B cell (primary cell): ENCODE measurements at regions not wholly inside any gene's neighbourhood (a gene's known extent, or its start where the extent isn't known, plus 50 kb on each side); places are given as distances from the start of the nearest gene placed in this dataset.

Experiments
- ATAC-seq: fragments of 200-7000 bp; cut with Tn5 transposase; one replicate; pipeline ENCODE4 v1.10.0; 2021; ENCODE audit warnings: low read depth, mild to moderate bottlenecking, moderate number of reproducible peaks, moderate library complexity
- CTCF ChIA-PET: fragments of 350-600 bp; sonication (Branson Sonifier 250); formaldehyde crosslinking; loops from one replicate; lab custom pipeline; 2021; ENCODE audit warnings: antibody characterized with exemption, inconsistent platforms; lab: Charles Lee
- POLR2A ChIA-PET: fragments of 350-600 bp; sonication (Branson Sonifier 250); formaldehyde crosslinking; loops from one replicate; lab custom pipeline; 2021; ENCODE audit warnings: antibody characterized with exemption; lab: Charles Lee
- DNase-seq: peaks from one replicate; pipeline ENCODE4 v3.0.0; 2013
- H2AFZ ChIP-seq: 2 replicates; pipeline ENCODE4 v1.6.1; 2012; ENCODE audit warnings: mild to moderate bottlenecking, low read depth, low read length; ENCODE audit not compliant: insufficient read depth, poor library complexity, severe bottlenecking
- H3K27ac ChIP-seq, 2 donors: 1 replicate in 1 of 2; 2 replicates in 1 of 2; pipeline ENCODE4 v1.5.1; 2012 to 2013; ENCODE audit warnings: low read length in 2 of 2, mild to moderate bottlenecking in 2 of 2, moderate library complexity in 1 of 2
- H3K27me3 ChIP-seq, 4 experiments: fragments of 200-600 bp in 1 of 4; sonication (generic) in 1 of 4; replicated peaks in 1 of 4; 1 replicate in 2 of 4; 2 replicates in 2 of 4; pipeline versions ENCODE4 v1.6.1 to v1.7.0; 2013 to 2016; ENCODE audit warnings: low read length in 3 of 4, mild to moderate bottlenecking in 2 of 4, mixed read lengths in 1 of 4, moderate library complexity in 1 of 4; ENCODE audit not compliant: insufficient read depth in 4 of 4, control insufficient read depth in 3 of 4; ENCODE audit errors: control extremely low read depth in 1 of 4
- H3K36me3 ChIP-seq, 2 experiments: replicated peaks in 1 of 2; 1 replicate in 1 of 2; 2 replicates in 1 of 2; pipeline versions ENCODE4 v1.6.1 to v1.7.1; 2013; ENCODE audit warnings: low read length in 1 of 2; ENCODE audit not compliant: insufficient read depth in 2 of 2, control insufficient read depth in 1 of 2; ENCODE audit errors: control extremely low read depth in 1 of 2, extremely low read depth in 1 of 2
- H3K4me1 ChIP-seq, 2 donors: fragments of 200-600 bp in 1 of 2; sonication (generic) in 1 of 2; 1 replicate in 1 of 2; 2 replicates in 1 of 2; pipeline versions ENCODE4 v1.5.1 to v1.6.1; 2013 to 2017; ENCODE audit warnings: low read length in 2 of 2; ENCODE audit not compliant: control insufficient read depth in 2 of 2, insufficient read depth in 2 of 2
- H3K4me2 ChIP-seq: replicated peaks from 2 replicates; pipeline ENCODE3; 2012; ENCODE audit warnings: mild to moderate bottlenecking, low read depth, low read length; ENCODE audit not compliant: poor library complexity, severe bottlenecking
- H3K4me3 ChIP-seq, 5 experiments: fragments of 200-600 bp in 1 of 5; sonication (generic) in 1 of 5; 1 replicate in 3 of 5; 2 replicates in 2 of 5; pipeline versions ENCODE4 v1.5.1 to v1.7.0; 2011 to 2016; ENCODE audit warnings: low read length in 4 of 5, mild to moderate bottlenecking in 4 of 5, low read depth in 2 of 5, control low read depth in 1 of 5, moderate library complexity in 1 of 5; ENCODE audit not compliant: insufficient read depth in 1 of 5; ENCODE audit errors: control extremely low read depth in 1 of 5, extremely low read depth in 1 of 5
- H3K79me2 ChIP-seq: fragments of 200-600 bp; sonication (generic); one replicate; pipeline ENCODE4 v1.6.0; 2016; ENCODE audit warnings: low read length; ENCODE audit not compliant: control insufficient read depth, insufficient read depth
- H3K9ac ChIP-seq: fragments of 200-600 bp; sonication (generic); 2 replicates; pipeline ENCODE4 v1.6.1; 2017; ENCODE audit warnings: mild to moderate bottlenecking, low read length, moderate library complexity
- H3K9me3 ChIP-seq, 3 donors: one replicate each; pipeline versions ENCODE4 v1.6.1 to v1.7.1; 2013; ENCODE audit warnings: low read length in 2 of 3; ENCODE audit not compliant: control insufficient read depth in 2 of 3, insufficient read depth in 1 of 3; ENCODE audit errors: control extremely low read depth in 1 of 3
- H4K20me1 ChIP-seq: 2 replicates; pipeline ENCODE4 v1.6.0; 2012; ENCODE audit warnings: mild to moderate bottlenecking, low read length; ENCODE audit not compliant: insufficient read depth, control insufficient read depth, poor library complexity, severe bottlenecking
- H3K27ac Mint-ChIP-seq: one replicate; pipeline ENCODE4 v1.8.0; 2021; ENCODE audit warnings: mixed read lengths
- H3K27me3 Mint-ChIP-seq: one replicate; pipeline ENCODE4 v1.8.0; 2021; ENCODE audit warnings: mixed read lengths
- H3K4me1 Mint-ChIP-seq: one replicate; pipeline ENCODE4 v1.8.0; 2021; ENCODE audit warnings: mixed read lengths
- H3K4me3 Mint-ChIP-seq: one replicate; pipeline ENCODE4 v1.8.0; 2021; ENCODE audit warnings: mixed read lengths
- H3K9me3 Mint-ChIP-seq: one replicate; pipeline ENCODE4 v1.8.0; 2022; ENCODE audit warnings: mixed read lengths; ENCODE audit not compliant: insufficient read depth
- CTCF ChIP-seq: fragments of 200-600 bp; IDR thresholded peaks from one replicate; pipeline ENCODE4 v1.8.0; 2022; ENCODE audit warnings: antibody characterized with exemption, mild to moderate bottlenecking
- EZH2 ChIP-seq: IDR thresholded peaks from 2 replicates; pipeline ENCODE4 v1.6.1; 2012; ENCODE audit warnings: borderline replicate concordance, low read depth, mild to moderate bottlenecking, moderate library complexity, low read length; ENCODE audit not compliant: insufficient read depth, poor library complexity, severe bottlenecking
- WGBS: methylation state at CpG from one replicate; pipeline ENCODE4 v1.1.5; 2013; ENCODE audit warnings: missing lambda C conversion rate; ENCODE audit not compliant: insufficient coverage; 5-methylcytosine and 5-hydroxymethylcytosine counted together
- intact Hi-C: fragments of 100-400 bp; cut with micrococcal nuclease; formaldehyde crosslinking; loops from one replicate; pipeline ENCODE4 v1.10.0; 2022

- Mint-ChIP-seq H3K27ac (no peak overlapping the region), H3K27me3 (no peaks in the 10 kb centered on the region), H3K4me3 (no peak overlapping the region), H3K9me3 (no peaks in the 10 kb centered on the region), H3K4me1 (no peaks in the 10 kb centered on the region)
- intact Hi-C loops = no loop called here
- no peaks in the 10 kb centered on the region for H3K27me3 ChIP-seq
- H3K4me2 ChIP-seq = no peak overlapping the region
- no peaks in the 10 kb centered on the region for H3K79me2 ChIP-seq
- H2AFZ ChIP-seq = no peak overlapping the region
- ATAC-seq (no peak), DNase-seq (no peak)
- no peak overlapping the region for H3K9ac ChIP-seq
- no peaks in the 10 kb centered on the region for H4K20me1 ChIP-seq
- POLR2A ChIA-PET = no interaction called here
- H3K36me3 ChIP-seq = no peaks in the 10 kb centered on the region
- CTCF ChIA-PET = no interaction called here
- no peak for TF ChIP-seq EZH2
- no peak for TF ChIP-seq CTCF
- no peaks in the 10 kb centered on the region for H3K9me3 ChIP-seq
- no peak overlapping the region for H3K4me3 ChIP-seq
- no peaks in the 10 kb centered on the region for H3K4me1 ChIP-seq
- H3K27ac ChIP-seq = no peak overlapping the region
Measured at GRCh38 chr3:25284249-25284648, 143.8 kb upstream of the RARB start.

- H3K4me2 ChIP-seq = no peak overlapping the region
- no peak overlapping the region for H3K27ac ChIP-seq
- ATAC-seq (no peak), DNase-seq (no peak)
- no peak overlapping the region for H3K4me3 Mint-ChIP-seq
- H3K27me3 Mint-ChIP-seq = no peaks in the 10 kb centered on the region
- H3K36me3 ChIP-seq = no peaks in the 10 kb centered on the region
- no peaks in the 10 kb centered on the region for H3K4me1 ChIP-seq
- H4K20me1 ChIP-seq = no peaks in the 10 kb centered on the region
- ChIA-PET CTCF (no interaction called here), POLR2A (no interaction called here)
- no CpG with 5 or more reads among the region's 1 CpG for WGBS
- no peaks in the 10 kb centered on the region for H3K9me3 ChIP-seq
- H3K27ac Mint-ChIP-seq = no peak overlapping the region
- no peak overlapping the region for H2AFZ ChIP-seq
- H3K9ac ChIP-seq = no peak overlapping the region
- H3K4me3 ChIP-seq = no peak overlapping the region
- no peaks in the 10 kb centered on the region for H3K4me1 Mint-ChIP-seq
- no peak for TF ChIP-seq EZH2
- no peak for TF ChIP-seq CTCF
- no peaks in the 10 kb centered on the region for H3K27me3 ChIP-seq
- no peaks in the 10 kb centered on the region for H3K79me2 ChIP-seq
- intact Hi-C loops = no loop called here
- H3K9me3 Mint-ChIP-seq = no peaks in the 10 kb centered on the region
Measured at GRCh38 chr3:25287291-25287884, 140.7 kb upstream of the RARB start.
